Glutamatergic neuron (in vitro differentiated cells): ENCODE measurements at regions not wholly inside any gene's neighbourhood (a gene's known extent, or its start where the extent isn't known, plus 50 kb on each side); places are given as distances from the start of the nearest gene placed in this dataset.

ENCODE experiments used
- DNase-seq: peaks from one replicate; pipeline ENCODE4 v3.0.0; 2022
- H3K27ac Mint-ChIP-seq: one replicate; pipeline ENCODE4 v1.8.0; 2020; ENCODE audit warnings: mild to moderate bottlenecking, mixed read lengths, inconsistent platforms; ENCODE audit not compliant: unreplicated experiment
- H3K27me3 Mint-ChIP-seq: one replicate; pipeline ENCODE4 v1.8.0; 2020; ENCODE audit warnings: mild to moderate bottlenecking, moderate library complexity, mixed read lengths, inconsistent platforms; ENCODE audit not compliant: unreplicated experiment
- H3K36me3 Mint-ChIP-seq: one replicate; pipeline ENCODE4 v1.8.0; 2020; ENCODE audit warnings: mild to moderate bottlenecking, mixed read lengths, inconsistent platforms; ENCODE audit not compliant: unreplicated experiment
- H3K4me1 Mint-ChIP-seq: one replicate; pipeline ENCODE4 v1.8.0; 2020; ENCODE audit warnings: mild to moderate bottlenecking, low read depth, mixed read lengths, inconsistent platforms; ENCODE audit not compliant: unreplicated experiment
- H3K4me3 Mint-ChIP-seq: one replicate; pipeline ENCODE4 v1.8.0; 2020; ENCODE audit warnings: mild to moderate bottlenecking, mixed read lengths, inconsistent platforms; ENCODE audit not compliant: unreplicated experiment
- H3K9me3 Mint-ChIP-seq: one replicate; pipeline ENCODE4 v1.8.0; 2020; ENCODE audit warnings: mild to moderate bottlenecking, moderate library complexity, mixed read lengths, inconsistent platforms; ENCODE audit not compliant: unreplicated experiment
- TF ChIP-seq, protein P1 (sequence below): fragments of 200-600 bp; sonication (generic); IDR thresholded peaks from one replicate; pipeline ENCODE4 v1.5.0; 2021; ENCODE audit not compliant: partially characterized antibody, unreplicated experiment

DNA sequence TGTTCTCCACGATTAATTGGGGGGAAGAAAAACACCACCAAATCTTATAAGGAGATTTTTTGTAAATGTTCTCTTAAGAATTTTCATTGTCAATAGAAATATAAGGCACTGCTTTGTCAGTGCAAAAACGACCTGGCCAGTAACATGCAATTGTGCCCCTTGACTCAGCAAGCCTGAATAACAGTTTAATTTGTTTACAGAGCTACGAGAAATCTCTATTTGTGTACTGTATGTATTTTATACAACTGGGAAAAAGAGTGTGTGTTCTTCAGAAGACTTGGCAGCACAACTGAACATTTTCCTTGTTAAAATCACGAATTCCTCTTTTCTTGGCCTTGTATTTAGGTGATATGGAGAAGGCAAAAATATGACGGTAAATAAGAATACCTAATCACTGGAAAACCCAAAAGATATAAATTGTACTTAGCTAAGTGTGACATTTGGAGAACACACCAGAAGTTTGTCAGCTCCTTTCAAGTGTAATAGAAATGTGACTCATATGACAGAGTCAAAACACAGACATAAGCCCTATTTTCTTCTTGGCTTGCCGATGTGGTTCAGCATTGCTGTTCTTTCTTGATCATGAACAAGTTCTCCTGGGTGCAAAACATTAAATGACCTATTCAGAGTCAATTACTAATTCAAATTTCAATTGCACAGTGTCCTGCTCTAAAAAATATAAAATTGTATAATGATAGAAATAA, 945.0 kb upstream of the INTU start:
- H3K36me3 Mint-ChIP-seq = no peaks in the 10 kb centered on the region
- H3K9me3 Mint-ChIP-seq = no peaks in the 10 kb centered on the region
- no peak overlapping the region for H3K4me3 Mint-ChIP-seq

DNA sequence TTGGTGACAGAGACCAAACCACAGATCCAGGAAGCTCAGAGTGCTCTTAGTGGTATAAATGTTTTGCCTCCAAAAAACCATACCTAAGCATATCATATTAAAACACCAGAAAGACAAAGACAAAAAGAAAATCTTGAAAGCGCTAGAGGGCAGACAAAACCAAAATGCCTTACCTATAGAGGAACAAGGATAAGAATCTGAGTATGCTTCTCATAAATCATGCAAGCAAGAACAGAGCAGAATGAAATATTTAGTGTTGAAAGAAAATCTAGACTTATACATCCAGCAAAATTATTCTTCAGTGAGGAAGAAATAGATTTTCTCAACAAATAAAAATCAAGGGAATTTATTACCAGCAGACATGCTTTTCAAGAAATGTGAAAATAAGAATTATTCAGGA, 941.0 kb upstream of the INTU start:
- no peaks in the 10 kb centered on the region for H3K27me3 Mint-ChIP-seq
- no peaks in the 10 kb centered on the region for H3K9me3 Mint-ChIP-seq
- TF ChIP-seq, protein P1, sequence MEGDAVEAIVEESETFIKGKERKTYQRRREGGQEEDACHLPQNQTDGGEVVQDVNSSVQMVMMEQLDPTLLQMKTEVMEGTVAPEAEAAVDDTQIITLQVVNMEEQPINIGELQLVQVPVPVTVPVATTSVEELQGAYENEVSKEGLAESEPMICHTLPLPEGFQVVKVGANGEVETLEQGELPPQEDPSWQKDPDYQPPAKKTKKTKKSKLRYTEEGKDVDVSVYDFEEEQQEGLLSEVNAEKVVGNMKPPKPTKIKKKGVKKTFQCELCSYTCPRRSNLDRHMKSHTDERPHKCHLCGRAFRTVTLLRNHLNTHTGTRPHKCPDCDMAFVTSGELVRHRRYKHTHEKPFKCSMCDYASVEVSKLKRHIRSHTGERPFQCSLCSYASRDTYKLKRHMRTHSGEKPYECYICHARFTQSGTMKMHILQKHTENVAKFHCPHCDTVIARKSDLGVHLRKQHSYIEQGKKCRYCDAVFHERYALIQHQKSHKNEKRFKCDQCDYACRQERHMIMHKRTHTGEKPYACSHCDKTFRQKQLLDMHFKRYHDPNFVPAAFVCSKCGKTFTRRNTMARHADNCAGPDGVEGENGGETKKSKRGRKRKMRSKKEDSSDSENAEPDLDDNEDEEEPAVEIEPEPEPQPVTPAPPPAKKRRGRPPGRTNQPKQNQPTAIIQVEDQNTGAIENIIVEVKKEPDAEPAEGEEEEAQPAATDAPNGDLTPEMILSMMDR = no peak
- H3K36me3 Mint-ChIP-seq = no peaks in the 10 kb centered on the region
- no peak overlapping the region for H3K27ac Mint-ChIP-seq
- H3K4me3 Mint-ChIP-seq = no peak overlapping the region
- no peak for DNase-seq
- no peaks in the 10 kb centered on the region for H3K4me1 Mint-ChIP-seq

More for the DNA sequence above, 945.0 kb upstream of the INTU start:
- Mint-ChIP-seq H3K27ac (no peak overlapping the region), H3K4me1 (no peaks in the 10 kb centered on the region), H3K27me3 (no peaks in the 10 kb centered on the region)
- no peak for DNase-seq
- TF ChIP-seq, protein P1 = no peak

GRCh38 chr4:126697748-126698147, 935.0 kb upstream of the INTU start:
- H3K9me3 Mint-ChIP-seq = no peaks in the 10 kb centered on the region

DNA sequence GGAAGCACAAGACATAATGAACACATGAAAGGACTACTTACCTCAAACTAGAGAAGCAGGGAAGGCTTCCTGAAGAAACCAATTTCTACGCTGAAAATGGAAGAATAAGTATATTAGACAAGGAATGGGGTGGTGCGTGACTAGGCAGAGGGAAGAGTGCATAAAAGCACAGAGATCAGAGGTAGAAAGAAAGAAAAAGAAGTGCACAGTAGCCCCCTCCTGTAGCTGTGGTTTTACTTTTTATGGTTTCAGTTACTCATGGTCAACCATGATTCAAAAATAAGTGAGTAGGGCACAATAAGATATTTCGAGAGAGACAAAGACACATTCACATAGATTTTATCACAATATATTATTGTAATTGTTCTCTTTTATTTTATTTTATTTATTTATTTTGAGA, 934.5 kb upstream of the INTU start:
- no peaks in the 10 kb centered on the region for H3K36me3 Mint-ChIP-seq
- TF ChIP-seq, protein P1 = no peak
- no peaks in the 10 kb centered on the region for H3K27me3 Mint-ChIP-seq
- no peak for DNase-seq
- no peaks in the 10 kb centered on the region for H3K4me1 Mint-ChIP-seq
- H3K4me3 Mint-ChIP-seq = no peak overlapping the region
- no peaks in the 10 kb centered on the region for H3K9me3 Mint-ChIP-seq
- H3K27ac Mint-ChIP-seq = no peak overlapping the region

More at GRCh38 chr4:126697748-126698147, 935.0 kb upstream of the INTU start:
- no peak overlapping the region for H3K4me3 Mint-ChIP-seq
- TF ChIP-seq, protein P1 = no peak
- H3K27me3 Mint-ChIP-seq = no peaks in the 10 kb centered on the region
- H3K27ac Mint-ChIP-seq = no peak overlapping the region
- no peaks in the 10 kb centered on the region for H3K4me1 Mint-ChIP-seq
- DNase-seq = no peak
- no peaks in the 10 kb centered on the region for H3K36me3 Mint-ChIP-seq

- DNase-seq = no peak
- no peak overlapping the region for H3K4me3 Mint-ChIP-seq
- no peaks in the 10 kb centered on the region for H3K9me3 Mint-ChIP-seq
- no peaks in the 10 kb centered on the region for H3K27me3 Mint-ChIP-seq
- no peak overlapping the region for H3K27ac Mint-ChIP-seq
- no peaks in the 10 kb centered on the region for H3K4me1 Mint-ChIP-seq
- no peaks in the 10 kb centered on the region for H3K36me3 Mint-ChIP-seq
- TF ChIP-seq, protein P1 = no peak
These were observed 931.0 kb upstream of the INTU start for GRCh38 chr4:126701756-126702155.
